Activated T-helper 2 cell treated with anti-CD3 and anti-CD28 coated beads, Interferon-gamma antibody, Interleukin-2, Interleukin-4, amounts not matched to agents 10 μg/mL and 5 μg/mL and 100 μg/mL, durations not matched to agents 14 hours and 24 hours and 36 hours (primary cell): ENCODE measurements at regions not wholly inside any gene's neighbourhood (a gene's known extent, or its start where the extent isn't known, plus 50 kb on each side); places are given as distances from the start of the nearest gene placed in this dataset.
"Not testable (repeated sequence)": the region's sequence is repeated elsewhere in the genome, so short reads cannot be mapped to it uniquely, and the experiment has no call there.

Experiments used
- DNase-seq: peaks from one replicate; pipeline ENCODE4 v3.0.0; 2021; ENCODE audit warnings: low spot score
- H3K27ac Mint-ChIP-seq: one replicate; pipeline ENCODE4 v1.8.0; 2021; ENCODE audit warnings: mixed read lengths
- H3K27me3 Mint-ChIP-seq: one replicate; pipeline ENCODE4 v1.8.0; 2021; ENCODE audit warnings: low read depth, mixed read lengths
- H3K36me3 Mint-ChIP-seq: one replicate; pipeline ENCODE4 v1.8.0; 2021; ENCODE audit warnings: low read depth, mixed read lengths
- H3K4me1 Mint-ChIP-seq: one replicate; pipeline ENCODE4 v1.8.0; 2021; ENCODE audit warnings: low read depth, mixed read lengths
- H3K4me3 Mint-ChIP-seq: one replicate; pipeline ENCODE4 v1.8.0; 2021; ENCODE audit warnings: low read depth, mild to moderate bottlenecking, moderate library complexity, mixed read lengths
- H3K9me3 Mint-ChIP-seq: one replicate; pipeline ENCODE4 v1.8.0; 2021; ENCODE audit warnings: mixed read lengths
- intact Hi-C: fragments of 100-400 bp; cut with micrococcal nuclease; formaldehyde crosslinking; loops from one replicate; pipeline ENCODE4 v1.15.1; 2023

- Mint-ChIP-seq H3K4me3 (no peak overlapping the region), H3K36me3 (no peaks in the 10 kb centered on the region), H3K27me3 (peaks cover 5% of the 10 kb centered on the region), H3K27ac (no peak overlapping the region), H3K9me3 (no peaks in the 10 kb centered on the region), H3K4me1 (peaks cover 5% of the 10 kb centered on the region)
- DNase-seq = no peak
- intact Hi-C loops = no loop called here
Measured at GRCh38 chr12:25800101-25800500, 158.4 kb upstream of the RASSF8 start.

- no peaks in the 10 kb centered on the region for H3K9me3 Mint-ChIP-seq
- H3K27me3 Mint-ChIP-seq = peaks cover 5% of the 10 kb centered on the region
- H3K27ac Mint-ChIP-seq = no peak overlapping the region
Measured at GRCh38 chr12:25801734-25802133, 156.7 kb upstream of the RASSF8 start.

GRCh38 chr12:25802143-25802542, 156.3 kb upstream of the RASSF8 start:
- Mint-ChIP-seq H3K27me3 (peaks cover 5% of the 10 kb centered on the region), H3K4me1 (peaks cover 17% of the 10 kb centered on the region), H3K9me3 (no peaks in the 10 kb centered on the region), H3K27ac (no peak overlapping the region), H3K36me3 (no peaks in the 10 kb centered on the region), H3K4me3 (no peak overlapping the region)
- DNase-seq = no peak
- intact Hi-C loops = no loop called here

More at GRCh38 chr12:25801734-25802133, 156.7 kb upstream of the RASSF8 start:
- Mint-ChIP-seq H3K36me3 (no peaks in the 10 kb centered on the region), H3K4me3 (no peak overlapping the region), H3K4me1 (peaks cover 16% of the 10 kb centered on the region)
- DNase-seq = no peak
- intact Hi-C loops = no loop called here

- DNase-seq, H3K9me3 Mint-ChIP-seq, H3K27me3 Mint-ChIP-seq, intact Hi-C loops, H3K4me3 Mint-ChIP-seq, H3K36me3 Mint-ChIP-seq, H3K27ac Mint-ChIP-seq: not testable (repeated sequence)
- peaks cover 23% of the 10 kb centered on the region for H3K4me1 Mint-ChIP-seq
Measured at GRCh38 chr12:25803029-25803664, 155.3 kb upstream of the RASSF8 start.

- intact Hi-C loops, H3K9me3 Mint-ChIP-seq, H3K27me3 Mint-ChIP-seq, H3K36me3 Mint-ChIP-seq, H3K4me3 Mint-ChIP-seq, DNase-seq, H3K27ac Mint-ChIP-seq: not testable (repeated sequence)
- peaks cover 23% of the 10 kb centered on the region for H3K4me1 Mint-ChIP-seq
Measured at GRCh38 chr12:25804286-25804685, 154.2 kb upstream of the RASSF8 start.

GRCh38 chr12:25806271-25806670, 152.2 kb upstream of the RASSF8 start:
- Mint-ChIP-seq H3K27me3 (no peaks in the 10 kb centered on the region), H3K36me3 (no peaks in the 10 kb centered on the region), H3K9me3 (no peaks in the 10 kb centered on the region), H3K4me1 (peaks cover 24% of the 10 kb centered on the region), H3K27ac (no peak overlapping the region), H3K4me3 (no peak overlapping the region)
- intact Hi-C loops = no loop called here
- DNase-seq = no peak

- Mint-ChIP-seq H3K4me1 (peaks cover 31% of the 10 kb centered on the region), H3K4me3 (no peak overlapping the region), H3K9me3 (no peaks in the 10 kb centered on the region), H3K27ac (no peak overlapping the region), H3K27me3 (no peaks in the 10 kb centered on the region), H3K36me3 (no peaks in the 10 kb centered on the region)
- intact Hi-C loops = no loop called here
- DNase-seq = no peak
Measured at GRCh38 chr12:25808604-25809003, 149.9 kb upstream of the RASSF8 start.

GRCh38 chr12:25810683-25811082, 147.8 kb upstream of the RASSF8 start:
- peaks cover 26% of the 10 kb centered on the region for H3K4me1 Mint-ChIP-seq
- DNase-seq = no peak
- H3K27me3 Mint-ChIP-seq = no peaks in the 10 kb centered on the region
- no peaks in the 10 kb centered on the region for H3K9me3 Mint-ChIP-seq
- H3K4me3 Mint-ChIP-seq = no peak overlapping the region
- H3K36me3 Mint-ChIP-seq = no peaks in the 10 kb centered on the region
- H3K27ac Mint-ChIP-seq = no peak overlapping the region
- intact Hi-C loops = no loop called here

GRCh38 chr12:25811656-25812126, 146.8 kb upstream of the RASSF8 start:
- intact Hi-C loops = no loop called here

GRCh38 chr12:25812295-25812694, 146.2 kb upstream of the RASSF8 start:
- Mint-ChIP-seq H3K4me3 (no peak overlapping the region), H3K27ac (no peak overlapping the region), H3K27me3 (peaks cover under 1% of the 10 kb centered on the region), H3K9me3 (no peaks in the 10 kb centered on the region), H3K4me1 (peaks cover 15% of the 10 kb centered on the region), H3K36me3 (no peaks in the 10 kb centered on the region)
- intact Hi-C loops = no loop called here
- no peak for DNase-seq

More at GRCh38 chr12:25811656-25812126, 146.8 kb upstream of the RASSF8 start:
- Mint-ChIP-seq H3K27ac (no peak overlapping the region), H3K27me3 (no peaks in the 10 kb centered on the region), H3K4me1 (peaks cover 19% of the 10 kb centered on the region), H3K9me3 (no peaks in the 10 kb centered on the region), H3K4me3 (no peak overlapping the region), H3K36me3 (no peaks in the 10 kb centered on the region)
- no peak for DNase-seq

- no peak for DNase-seq
- H3K36me3 Mint-ChIP-seq = no peaks in the 10 kb centered on the region
- H3K9me3 Mint-ChIP-seq = no peaks in the 10 kb centered on the region
- peaks cover 11% of the 10 kb centered on the region for H3K4me1 Mint-ChIP-seq
- intact Hi-C loops = no loop called here
- H3K27me3 Mint-ChIP-seq = peaks cover 4% of the 10 kb centered on the region
- H3K27ac Mint-ChIP-seq = no peak overlapping the region
- no peak overlapping the region for H3K4me3 Mint-ChIP-seq
Measured at GRCh38 chr12:25813843-25814242, 144.6 kb upstream of the RASSF8 start.

- intact Hi-C loops = no loop called here
- H3K4me3 Mint-ChIP-seq = no peak overlapping the region
- DNase-seq = no peak
- peaks cover 4% of the 10 kb centered on the region for H3K4me1 Mint-ChIP-seq
- H3K27me3 Mint-ChIP-seq = peaks cover 6% of the 10 kb centered on the region
- H3K36me3 Mint-ChIP-seq = no peaks in the 10 kb centered on the region
- no peak overlapping the region for H3K27ac Mint-ChIP-seq
- no peaks in the 10 kb centered on the region for H3K9me3 Mint-ChIP-seq
Measured at GRCh38 chr12:25816637-25817036, 141.8 kb upstream of the RASSF8 start.

- H3K9me3 Mint-ChIP-seq = no peaks in the 10 kb centered on the region
- no peaks in the 10 kb centered on the region for H3K36me3 Mint-ChIP-seq
- intact Hi-C loops = no loop called here
- no peak overlapping the region for H3K27ac Mint-ChIP-seq
- peaks cover 6% of the 10 kb centered on the region for H3K27me3 Mint-ChIP-seq
- H3K4me3 Mint-ChIP-seq = no peak overlapping the region
- no peaks in the 10 kb centered on the region for H3K4me1 Mint-ChIP-seq
- DNase-seq = no peak
Measured at GRCh38 chr12:25817166-25817565, 141.3 kb upstream of the RASSF8 start.
